ENCODE measurements at regions not wholly inside any gene's neighbourhood (a gene's known extent, or its start where the extent isn't known, plus 50 kb on each side); places are given as distances from the start of the nearest gene placed in this dataset.

DNA sequence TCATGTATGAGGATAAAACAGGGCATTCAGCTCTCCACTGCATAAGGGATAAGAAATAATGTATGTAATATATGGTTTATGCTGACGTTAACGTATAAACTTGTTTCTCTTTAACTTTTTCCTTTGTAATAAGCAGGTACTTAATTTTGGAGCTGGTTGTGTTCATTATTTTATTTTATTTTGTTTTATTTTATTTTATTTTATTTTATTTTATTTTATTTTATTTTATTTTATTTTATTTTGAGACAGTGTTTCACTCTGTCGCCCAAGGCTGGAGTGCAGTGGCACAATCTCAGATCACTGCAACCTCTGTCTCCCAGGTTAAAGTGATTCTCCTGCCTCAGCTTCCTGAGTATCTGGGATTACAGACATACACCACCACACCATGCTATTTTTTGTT lies 1932.6 kb upstream of the TENM3 start:
- TF ChIP-seq, protein P1, sequence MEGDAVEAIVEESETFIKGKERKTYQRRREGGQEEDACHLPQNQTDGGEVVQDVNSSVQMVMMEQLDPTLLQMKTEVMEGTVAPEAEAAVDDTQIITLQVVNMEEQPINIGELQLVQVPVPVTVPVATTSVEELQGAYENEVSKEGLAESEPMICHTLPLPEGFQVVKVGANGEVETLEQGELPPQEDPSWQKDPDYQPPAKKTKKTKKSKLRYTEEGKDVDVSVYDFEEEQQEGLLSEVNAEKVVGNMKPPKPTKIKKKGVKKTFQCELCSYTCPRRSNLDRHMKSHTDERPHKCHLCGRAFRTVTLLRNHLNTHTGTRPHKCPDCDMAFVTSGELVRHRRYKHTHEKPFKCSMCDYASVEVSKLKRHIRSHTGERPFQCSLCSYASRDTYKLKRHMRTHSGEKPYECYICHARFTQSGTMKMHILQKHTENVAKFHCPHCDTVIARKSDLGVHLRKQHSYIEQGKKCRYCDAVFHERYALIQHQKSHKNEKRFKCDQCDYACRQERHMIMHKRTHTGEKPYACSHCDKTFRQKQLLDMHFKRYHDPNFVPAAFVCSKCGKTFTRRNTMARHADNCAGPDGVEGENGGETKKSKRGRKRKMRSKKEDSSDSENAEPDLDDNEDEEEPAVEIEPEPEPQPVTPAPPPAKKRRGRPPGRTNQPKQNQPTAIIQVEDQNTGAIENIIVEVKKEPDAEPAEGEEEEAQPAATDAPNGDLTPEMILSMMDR (IDR thresholded peaks at IDR 0.05 in 8 of 11, conservative IDR thresholded peaks at IDR 0.05 in 3 of 11): no peak
- TF ChIP-seq POLR2A (IDR thresholded peaks at IDR 0.05) (no peak), POLR2AphosphoS5 (IDR thresholded peaks at IDR 0.05) (no peak)
